ENCODE measurements at regions not wholly inside any gene's neighbourhood (a gene's known extent, or its start where the extent isn't known, plus 50 kb on each side); places are given as distances from the start of the nearest gene placed in this dataset.
A peak's percentile ranks its signal among the peaks of the same experiment; 100 is the strongest.

- H3K4me1 Mint-ChIP-seq, result no peaks in the 10 kb centered on the region
- Histone ChIP-seq H3K4me3 (ENCODE audit: low read length) (no peak overlapping the region), H3K36me3 (ENCODE audit: control insufficient read depth, insufficient read depth, low read length) (no peaks in the 10 kb centered on the region), H3K9me3 (ENCODE audit: control insufficient read depth, low read length) (no peaks in the 10 kb centered on the region), H3K27me3 (ENCODE audit: control insufficient read depth, insufficient read depth, low read length, poor library complexity, severe bottlenecking) (no peaks in the 10 kb centered on the region), H3K4me1 (ENCODE audit: control insufficient read depth, insufficient read depth, low read length) (no peaks in the 10 kb centered on the region), H3K9ac (ENCODE audit: extremely low read depth, low read length, poor library complexity, severe bottlenecking) (no peak overlapping the region), H3K27ac (ENCODE audit: low read depth, low read length) (peak overlapping the region; percentile 73)
- DNase-seq, result no peak
- peaks cover 6% of the 10 kb centered on the region for H3K9me3 Mint-ChIP-seq
- H3K4me3 Mint-ChIP-seq, result no peak overlapping the region
- H3K27ac Mint-ChIP-seq, result no peak overlapping the region
- no peaks in the 10 kb centered on the region for H3K27me3 Mint-ChIP-seq (ENCODE audit: insufficient read depth)
- no peak for TF ChIP-seq CTCF (conservative IDR thresholded peaks at IDR 0.05)
- H3K36me3 Mint-ChIP-seq (ENCODE audit: low read depth), result no peaks in the 10 kb centered on the region
- 62 to 85% methylated on average over 5 to 6 of the region's 6 CpGs for WGBS, 2 experiments (ENCODE audit: insufficient coverage in 1 of 2, insufficient read length in 1 of 2)
These were observed 271.8 kb downstream of the ZIC1 start for GRCh38 chr3:147680837-147681483.

- TF ChIP-seq CTCF (conservative IDR thresholded peaks at IDR 0.05), result peak; percentile 44
- H3K27ac ChIP-seq (ENCODE audit: low read depth, low read length), result no peak overlapping the region
- whole genome bisulfite sequencing, 2 experiments (ENCODE audit: insufficient coverage in 1 of 2, insufficient read length in 1 of 2), result 96% methylated on average over 1 of the region's 1 CpG; no CpG with 5 or more reads in 1 of the 2 experiments
- no peaks in the 10 kb centered on the region for H3K9me3 ChIP-seq (ENCODE audit: control insufficient read depth, low read length)
- H3K9ac ChIP-seq (ENCODE audit: extremely low read depth, low read length, poor library complexity, severe bottlenecking), result no peak overlapping the region
- no peaks in the 10 kb centered on the region for H3K4me1 Mint-ChIP-seq
- no peak for DNase-seq
- H3K27me3 ChIP-seq (ENCODE audit: control insufficient read depth, insufficient read depth, low read length, poor library complexity, severe bottlenecking), result no peaks in the 10 kb centered on the region
- no peaks in the 10 kb centered on the region for H3K27me3 Mint-ChIP-seq (ENCODE audit: insufficient read depth)
- no peaks in the 10 kb centered on the region for H3K4me1 ChIP-seq (ENCODE audit: control insufficient read depth, insufficient read depth, low read length)
- no peaks in the 10 kb centered on the region for H3K36me3 Mint-ChIP-seq (ENCODE audit: low read depth)
- no peak overlapping the region for H3K4me3 ChIP-seq (ENCODE audit: low read length)
- no peak overlapping the region for H3K4me3 Mint-ChIP-seq
- H3K27ac Mint-ChIP-seq, result no peak overlapping the region
- peaks cover 2% of the 10 kb centered on the region for H3K9me3 Mint-ChIP-seq
- no peaks in the 10 kb centered on the region for H3K36me3 ChIP-seq (ENCODE audit: control insufficient read depth, insufficient read depth, low read length)
These were observed 279.7 kb downstream of the ZIC1 start for GRCh38 chr3:147688868-147689267.

- H3K4me3 Mint-ChIP-seq, result no peak overlapping the region
- H3K4me1 ChIP-seq (ENCODE audit: control insufficient read depth, insufficient read depth, low read length), result peaks cover 5% of the 10 kb centered on the region
- H3K9ac ChIP-seq (ENCODE audit: extremely low read depth, low read length, poor library complexity, severe bottlenecking), result no peak overlapping the region
- 80 to 86% methylated on average over 1 to 2 of the region's 2 CpGs for WGBS, 2 experiments (ENCODE audit: insufficient coverage in 1 of 2, insufficient read length in 1 of 2)
- H3K36me3 ChIP-seq (ENCODE audit: control insufficient read depth, insufficient read depth, low read length), result no peaks in the 10 kb centered on the region
- no peak overlapping the region for H3K27ac Mint-ChIP-seq
- DNase-seq, result no peak
- no peak overlapping the region for H3K4me3 ChIP-seq (ENCODE audit: low read length)
- no peaks in the 10 kb centered on the region for H3K9me3 ChIP-seq (ENCODE audit: control insufficient read depth, low read length)
- H3K36me3 Mint-ChIP-seq (ENCODE audit: low read depth), result no peaks in the 10 kb centered on the region
- TF ChIP-seq CTCF (conservative IDR thresholded peaks at IDR 0.05), result no peak
- H3K9me3 Mint-ChIP-seq, result no peaks in the 10 kb centered on the region
- H3K4me1 Mint-ChIP-seq, result peaks cover 5% of the 10 kb centered on the region
- H3K27me3 Mint-ChIP-seq (ENCODE audit: insufficient read depth), result no peaks in the 10 kb centered on the region
- H3K27me3 ChIP-seq (ENCODE audit: control insufficient read depth, insufficient read depth, low read length, poor library complexity, severe bottlenecking), result no peaks in the 10 kb centered on the region
- H3K27ac ChIP-seq (ENCODE audit: low read depth, low read length), result no peak overlapping the region
These were observed 290.1 kb downstream of the ZIC1 start for GRCh38 chr3:147699175-147699838.
